ENCODE measurements at regions not wholly inside any gene's neighbourhood (a gene's known extent, or its start where the extent isn't known, plus 50 kb on each side); places are given as distances from the start of the nearest gene placed in this dataset.

GRCh38 chr10:130998642-130999041 is 312.9 kb downstream of the TCERG1L start:
- TF ChIP-seq CTCF (IDR thresholded peaks at IDR 0.05; ENCODE audit: insufficient read depth, low read depth, low read length) = no peak
- no peak overlapping the region for H3K4me3 ChIP-seq (ENCODE audit: low read depth, low read length)
- no peak for DNase-seq (ENCODE audit: low read depth)
- no peaks in the 10 kb centered on the region for H3K36me3 ChIP-seq (ENCODE audit: control insufficient read depth, insufficient read depth, low read length)
- ChIA-PET CTCF (no interaction called here), POLR2A (no interaction called here)
- H3K27me3 ChIP-seq (ENCODE audit: control insufficient read depth, insufficient read depth, low read length) = no peaks in the 10 kb centered on the region

GRCh38 chr10:130999376-131000202 is 311.9 kb downstream of the TCERG1L start:
- CTCF ChIA-PET = no interaction called here
- no peak for TF ChIP-seq CTCF (IDR thresholded peaks at IDR 0.05; ENCODE audit: insufficient read depth, low read depth, low read length)
- no peak for DNase-seq (ENCODE audit: low read depth)
- H3K4me3 ChIP-seq (ENCODE audit: low read depth, low read length) = no peak overlapping the region
- POLR2A ChIA-PET = no interaction called here
- H3K27me3 ChIP-seq (ENCODE audit: control insufficient read depth, insufficient read depth, low read length) = no peaks in the 10 kb centered on the region
- no peaks in the 10 kb centered on the region for H3K36me3 ChIP-seq (ENCODE audit: control insufficient read depth, insufficient read depth, low read length)

DNA sequence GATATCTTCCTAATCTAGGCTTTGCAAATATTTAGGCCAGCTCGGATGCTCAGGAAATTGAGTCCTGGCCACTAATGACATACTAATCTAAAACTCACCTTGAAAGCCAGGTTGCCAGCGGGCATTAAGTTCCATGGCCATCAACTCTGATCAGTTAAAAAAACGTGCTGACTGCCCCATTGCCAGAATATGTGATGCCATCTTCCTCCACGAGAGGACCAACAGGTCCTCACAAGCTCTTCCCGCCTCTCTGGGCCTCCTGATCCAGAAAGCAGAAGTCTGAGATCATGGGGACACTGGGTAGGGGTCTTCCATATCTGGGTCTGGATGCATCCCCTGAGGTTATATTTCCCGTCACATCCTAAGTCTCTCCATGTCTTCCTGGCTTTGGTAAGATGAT is 311.3 kb downstream of the TCERG1L start:
- no peak for DNase-seq (ENCODE audit: low read depth)
- TF ChIP-seq CTCF (IDR thresholded peaks at IDR 0.05; ENCODE audit: insufficient read depth, low read depth, low read length) = no peak
- POLR2A ChIA-PET = no interaction called here
- Histone ChIP-seq H3K27me3 (ENCODE audit: control insufficient read depth, insufficient read depth, low read length) (no peaks in the 10 kb centered on the region), H3K4me3 (ENCODE audit: low read depth, low read length) (no peak overlapping the region), H3K36me3 (ENCODE audit: control insufficient read depth, insufficient read depth, low read length) (no peaks in the 10 kb centered on the region)
- CTCF ChIA-PET = no interaction called here

DNA sequence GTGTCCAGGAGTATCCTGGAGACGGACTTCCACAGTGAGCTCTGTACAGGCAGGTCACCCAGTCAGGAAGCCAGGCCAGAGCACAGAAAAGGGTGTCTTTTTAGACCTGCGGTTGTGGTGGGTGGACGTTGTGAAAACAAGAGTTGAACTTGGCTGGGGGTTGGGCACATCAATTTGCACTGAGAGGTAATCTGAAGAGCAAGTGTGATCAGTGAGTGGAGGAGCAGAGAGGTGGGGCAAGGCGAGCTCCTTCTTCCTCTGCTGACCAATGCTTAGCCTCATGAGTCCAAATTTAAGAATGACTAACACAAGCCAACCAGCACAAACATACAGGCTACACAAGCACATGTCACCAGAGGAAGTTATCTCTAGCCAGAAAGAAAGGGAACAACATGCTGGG is 310.8 kb downstream of the TCERG1L start:
- no peak for DNase-seq (ENCODE audit: low read depth)
- no peak overlapping the region for H3K4me3 ChIP-seq (ENCODE audit: low read depth, low read length)
- POLR2A ChIA-PET = no interaction called here
- TF ChIP-seq CTCF (IDR thresholded peaks at IDR 0.05; ENCODE audit: insufficient read depth, low read depth, low read length) = no peak
- no peaks in the 10 kb centered on the region for H3K36me3 ChIP-seq (ENCODE audit: control insufficient read depth, insufficient read depth, low read length)
- H3K27me3 ChIP-seq (ENCODE audit: control insufficient read depth, insufficient read depth, low read length) = no peaks in the 10 kb centered on the region
- CTCF ChIA-PET = no interaction called here

- CTCF ChIA-PET = no interaction called here
- DNase-seq (ENCODE audit: low read depth) = no peak
- TF ChIP-seq CTCF (IDR thresholded peaks at IDR 0.05; ENCODE audit: insufficient read depth, low read depth, low read length) = no peak
Measured at GRCh38 chr10:131001438-131001837, 310.1 kb downstream of the TCERG1L start.

More at GRCh38 chr10:131001438-131001837, 310.1 kb downstream of the TCERG1L start:
- POLR2A ChIA-PET = no interaction called here
- Histone ChIP-seq H3K36me3 (ENCODE audit: control insufficient read depth, insufficient read depth, low read length) (no peaks in the 10 kb centered on the region), H3K4me3 (ENCODE audit: low read depth, low read length) (no peak overlapping the region), H3K27me3 (ENCODE audit: control insufficient read depth, insufficient read depth, low read length) (no peaks in the 10 kb centered on the region)

Measured in BJ (cell line).